GM21515 (cell line): ENCODE measurements at regions not wholly inside any gene's neighbourhood (a gene's known extent, or its start where the extent isn't known, plus 50 kb on each side); places are given as distances from the start of the nearest gene placed in this dataset.

Experiments
- ATAC-seq: cut with Tn5 transposase; IDR thresholded peaks from one replicate; pipeline ENCODE4 v1.9.1; 2021; ENCODE audit not compliant: unreplicated experiment

- no peak for ATAC-seq
Observed at GRCh38 chr20:20765696-20766365, 53.4 kb upstream of the RALGAPA2 start.

GRCh38 chr20:20763650-20764049 is 51.2 kb upstream of the RALGAPA2 start:
- ATAC-seq: no peak
